DND-41 (cell line): ENCODE measurements at regions not wholly inside any gene's neighbourhood (a gene's known extent, or its start where the extent isn't known, plus 50 kb on each side); places are given as distances from the start of the nearest gene placed in this dataset.
A peak's percentile ranks its signal among the peaks of the same experiment; 100 is the strongest.

ENCODE experiments used
- ATAC-seq: fragments of 200-7000 bp; cut with Tn5 transposase; 3 replicates; pipeline ENCODE4 v1.9.1; 2021; ENCODE audit warnings: low read depth; ENCODE audit not compliant: insufficient read depth
- DNase-seq: peaks from one replicate; pipeline ENCODE4 v3.0.0-alpha.2; 2020
- H2AFZ ChIP-seq: 2 replicates; pipeline ENCODE4 v1.6.0; 2012; ENCODE audit warnings: low read depth, low read length
- H3K27ac ChIP-seq: 2 replicates; pipeline ENCODE4 v1.5.1; 2012; ENCODE audit warnings: low read length, inconsistent platforms
- H3K27me3 ChIP-seq: fragments of 200-600 bp; sonication (generic); 2 replicates; pipeline ENCODE4 v1.6.0; 2012; ENCODE audit warnings: low read length, mild to moderate bottlenecking, inconsistent platforms; ENCODE audit not compliant: insufficient read depth, poor library complexity
- H3K36me3 ChIP-seq: 2 replicates; pipeline ENCODE4 v1.5.1; 2012; ENCODE audit warnings: low read length, inconsistent platforms; ENCODE audit not compliant: insufficient read depth
- H3K4me1 ChIP-seq: 2 replicates; pipeline ENCODE4 v1.5.1; 2012; ENCODE audit warnings: mild to moderate bottlenecking, low read length; ENCODE audit not compliant: insufficient read depth
- H3K4me2 ChIP-seq: 2 replicates; pipeline ENCODE4 v1.6.0; 2012; ENCODE audit warnings: mild to moderate bottlenecking, moderate library complexity, low read length, inconsistent platforms; ENCODE audit not compliant: insufficient read depth
- H3K4me3 ChIP-seq, 2 experiments: fragments of 200-600 bp in 1 of 2; shearing (Covaris generic) in 1 of 2; 2 replicates each; pipeline ENCODE4 v1.5.1; 2012 to 2016; ENCODE audit warnings: inconsistent platforms in 2 of 2, low read length in 2 of 2, mild to moderate bottlenecking in 2 of 2, low read depth in 1 of 2, moderate library complexity in 1 of 2
- H3K79me2 ChIP-seq: 2 replicates; pipeline ENCODE4 v1.6.0; 2012; ENCODE audit warnings: low read length, inconsistent platforms; ENCODE audit not compliant: insufficient read depth
- H3K9ac ChIP-seq: 2 replicates; pipeline ENCODE4 v1.6.0; 2012; ENCODE audit warnings: low read depth, mild to moderate bottlenecking, inconsistent platforms, low read length, moderate library complexity
- H3K9me3 ChIP-seq: 2 replicates; pipeline ENCODE4 v1.5.1; 2012; ENCODE audit warnings: low read length, moderate library complexity, mild to moderate bottlenecking, inconsistent platforms; ENCODE audit not compliant: insufficient read depth, severe bottlenecking
- H4K20me1 ChIP-seq: 2 replicates; pipeline ENCODE4 v1.6.0; 2012; ENCODE audit warnings: low read length; ENCODE audit not compliant: insufficient read depth
- EZH2 ChIP-seq: IDR thresholded peaks from 3 replicates; pipeline ENCODE4 v1.6.1; 2012; ENCODE audit warnings: borderline replicate concordance, low read depth, mild to moderate bottlenecking, moderate library complexity, low read length, inconsistent platforms; ENCODE audit not compliant: severe bottlenecking
- TF ChIP-seq, protein P1 (sequence below): IDR thresholded peaks from 2 replicates; pipeline ENCODE4 v1.5.1; 2012; ENCODE audit warnings: borderline replicate concordance, low read length, moderate library complexity, mild to moderate bottlenecking; ENCODE audit not compliant: poor library complexity, severe bottlenecking; ENCODE audit errors: extremely low read depth

DNA sequence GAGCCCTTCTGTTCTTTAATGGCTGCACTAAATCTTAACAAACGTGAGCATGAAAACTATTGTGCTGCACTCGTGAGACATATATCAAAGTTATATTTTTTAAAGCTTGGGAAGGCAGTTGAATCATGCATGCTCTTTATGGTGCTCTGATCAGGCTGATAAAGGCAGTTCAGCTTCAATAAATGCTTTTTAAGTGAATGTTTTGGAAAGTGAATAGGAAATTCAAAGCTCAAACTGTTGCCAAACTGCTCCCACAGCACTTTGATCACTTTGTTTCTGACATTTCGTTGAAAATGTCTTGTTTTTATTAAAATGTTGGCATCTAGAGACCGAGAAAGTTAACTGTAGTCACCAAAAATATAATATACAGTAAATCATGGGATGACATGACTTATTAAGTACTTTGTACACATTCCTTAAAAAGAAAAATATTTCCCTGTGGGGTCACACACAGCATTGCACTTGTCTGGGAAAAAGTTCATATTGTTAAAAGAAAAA, 625.7 kb upstream of the PCDH9 start:
- no peak overlapping the region for H2AFZ ChIP-seq
- no peaks in the 10 kb centered on the region for H4K20me1 ChIP-seq
- H3K27me3 ChIP-seq: no peaks in the 10 kb centered on the region
- no peak overlapping the region for H3K27ac ChIP-seq
- no peak for DNase-seq
- H3K9ac ChIP-seq: no peak overlapping the region
- H3K9me3 ChIP-seq: no peaks in the 10 kb centered on the region
- no peaks in the 10 kb centered on the region for H3K36me3 ChIP-seq
- no peaks in the 10 kb centered on the region for H3K79me2 ChIP-seq
- no peak overlapping the region for H3K4me2 ChIP-seq
- no peak for ATAC-seq
- H3K4me1 ChIP-seq: no peaks in the 10 kb centered on the region
- TF ChIP-seq EZH2: no peak
- H3K4me3 ChIP-seq: no peak overlapping the region

DNA sequence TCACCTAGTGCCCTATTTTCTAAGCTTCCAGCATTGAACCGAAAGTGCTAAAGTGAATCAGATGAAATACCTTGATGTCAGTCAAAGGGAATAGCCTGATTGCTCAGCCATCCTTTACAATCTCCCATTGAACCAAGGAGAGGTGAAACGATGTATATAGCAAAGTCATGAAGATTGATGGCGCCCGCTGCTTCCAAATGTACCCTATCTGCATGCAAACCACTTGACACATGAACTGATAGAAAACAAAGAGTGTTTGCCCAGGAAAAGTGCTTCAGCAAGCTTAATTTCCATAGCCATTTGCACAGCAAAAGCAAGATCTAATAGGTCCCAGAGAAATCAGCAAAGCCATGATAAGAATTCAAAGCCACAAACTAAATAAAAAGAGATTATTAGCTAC, 624.9 kb upstream of the PCDH9 start:
- no peaks in the 10 kb centered on the region for H3K9me3 ChIP-seq
- no peaks in the 10 kb centered on the region for H3K27me3 ChIP-seq
- no peak overlapping the region for H3K9ac ChIP-seq
- no peak for DNase-seq
- no peak overlapping the region for H2AFZ ChIP-seq
- no peaks in the 10 kb centered on the region for H3K4me1 ChIP-seq
- no peaks in the 10 kb centered on the region for H4K20me1 ChIP-seq
- no peak overlapping the region for H3K27ac ChIP-seq
- no peak overlapping the region for H3K4me3 ChIP-seq
- no peak for TF ChIP-seq EZH2
- TF ChIP-seq, protein P1, sequence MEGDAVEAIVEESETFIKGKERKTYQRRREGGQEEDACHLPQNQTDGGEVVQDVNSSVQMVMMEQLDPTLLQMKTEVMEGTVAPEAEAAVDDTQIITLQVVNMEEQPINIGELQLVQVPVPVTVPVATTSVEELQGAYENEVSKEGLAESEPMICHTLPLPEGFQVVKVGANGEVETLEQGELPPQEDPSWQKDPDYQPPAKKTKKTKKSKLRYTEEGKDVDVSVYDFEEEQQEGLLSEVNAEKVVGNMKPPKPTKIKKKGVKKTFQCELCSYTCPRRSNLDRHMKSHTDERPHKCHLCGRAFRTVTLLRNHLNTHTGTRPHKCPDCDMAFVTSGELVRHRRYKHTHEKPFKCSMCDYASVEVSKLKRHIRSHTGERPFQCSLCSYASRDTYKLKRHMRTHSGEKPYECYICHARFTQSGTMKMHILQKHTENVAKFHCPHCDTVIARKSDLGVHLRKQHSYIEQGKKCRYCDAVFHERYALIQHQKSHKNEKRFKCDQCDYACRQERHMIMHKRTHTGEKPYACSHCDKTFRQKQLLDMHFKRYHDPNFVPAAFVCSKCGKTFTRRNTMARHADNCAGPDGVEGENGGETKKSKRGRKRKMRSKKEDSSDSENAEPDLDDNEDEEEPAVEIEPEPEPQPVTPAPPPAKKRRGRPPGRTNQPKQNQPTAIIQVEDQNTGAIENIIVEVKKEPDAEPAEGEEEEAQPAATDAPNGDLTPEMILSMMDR: no peak
- H3K79me2 ChIP-seq: no peaks in the 10 kb centered on the region
- H3K36me3 ChIP-seq: no peaks in the 10 kb centered on the region
- H3K4me2 ChIP-seq: no peak overlapping the region
- no peak for ATAC-seq

DNA sequence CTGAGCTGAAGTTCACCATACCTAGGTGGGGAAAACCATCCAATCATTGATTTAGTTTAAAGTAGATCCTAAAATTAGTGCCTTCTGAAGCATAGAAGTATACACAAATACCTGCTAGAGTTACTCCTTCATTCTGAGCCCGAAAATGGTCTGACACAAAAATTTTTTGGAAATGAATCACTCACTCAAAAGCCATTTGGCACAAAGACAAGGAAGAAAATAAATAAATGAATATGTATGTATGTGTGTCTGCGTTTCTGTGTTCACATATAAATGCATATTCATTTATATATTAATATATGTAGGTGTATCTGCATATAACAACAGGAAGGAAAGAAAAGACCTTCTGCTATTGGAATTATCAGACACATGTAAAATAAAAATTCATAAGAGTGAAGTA, 614.4 kb upstream of the PCDH9 start:
- Histone ChIP-seq H3K4me3 (no peak overlapping the region), H3K4me1 (no peaks in the 10 kb centered on the region), H2AFZ (no peak overlapping the region), H3K9ac (no peak overlapping the region), H3K27me3 (no peaks in the 10 kb centered on the region), H3K36me3 (no peaks in the 10 kb centered on the region), H3K27ac (no peak overlapping the region), H3K79me2 (no peaks in the 10 kb centered on the region), H4K20me1 (no peaks in the 10 kb centered on the region), H3K9me3 (peaks cover 5% of the 10 kb centered on the region), H3K4me2 (no peak overlapping the region)
- no peak for TF ChIP-seq EZH2
- TF ChIP-seq, protein P1: no peak
- DNase-seq (no peak), ATAC-seq (no peak)

DNA sequence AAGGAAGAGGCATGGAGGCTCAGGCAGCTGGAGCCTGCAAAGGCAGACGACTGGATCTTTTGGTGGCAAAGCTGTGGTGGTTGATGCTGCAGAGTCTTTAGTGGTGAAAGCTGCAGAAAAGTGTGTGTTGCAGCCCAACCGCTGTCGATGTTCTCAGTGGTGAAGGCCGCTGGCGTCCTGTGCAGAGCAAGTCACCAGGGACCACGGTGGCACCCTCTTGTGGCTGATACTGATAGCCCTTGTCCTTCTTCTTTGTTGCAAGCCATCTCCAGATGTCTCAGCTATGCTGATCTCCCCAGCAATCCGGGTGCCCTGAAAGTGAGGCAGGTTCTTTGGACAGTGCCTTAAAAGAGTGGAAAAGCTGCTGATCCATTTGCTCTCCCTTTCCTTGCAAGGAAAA, 610.9 kb upstream of the PCDH9 start:
- Histone ChIP-seq H3K9ac (no peak overlapping the region), H3K4me3 (no peak overlapping the region), H3K9me3 (peaks cover 5% of the 10 kb centered on the region), H3K4me2 (no peak overlapping the region), H4K20me1 (no peaks in the 10 kb centered on the region), H3K27ac (no peak overlapping the region), H3K4me1 (no peaks in the 10 kb centered on the region), H3K36me3 (no peaks in the 10 kb centered on the region), H2AFZ (no peak overlapping the region), H3K27me3 (no peaks in the 10 kb centered on the region), H3K79me2 (no peaks in the 10 kb centered on the region)
- no peak for DNase-seq
- TF ChIP-seq EZH2: no peak
- TF ChIP-seq, protein P1: peak; percentile 7
- no peak for ATAC-seq
